ENCODE measurements at regions not wholly inside any gene's neighbourhood (a gene's known extent, or its start where the extent isn't known, plus 50 kb on each side); places are given as distances from the start of the nearest gene placed in this dataset.
A peak's percentile ranks its signal among the peaks of the same experiment; 100 is the strongest.

GRCh38 chr3:180808823-180809575 is 103.5 kb upstream of the FXR1 start:
- H3K4me1 ChIP-seq = no peaks in the 10 kb centered on the region
- no peaks in the 10 kb centered on the region for H3K27me3 ChIP-seq
- TF ChIP-seq CTCF (IDR thresholded peaks at IDR 0.05) (no peak), POLR2A (IDR thresholded peaks at IDR 0.05) (no peak), EP300 (IDR thresholded peaks at IDR 0.05) (no peak), POLR2AphosphoS5 (IDR thresholded peaks at IDR 0.05) (no peak)
- ATAC-seq (ENCODE audit: low FRiP score in 2 of 2) = no peak
- WGBS, 2 donors = 38 to 40% methylated on average over 1 of the region's 1 CpG
- no peaks in the 10 kb centered on the region for H3K36me3 ChIP-seq
- H3K4me3 ChIP-seq = no peak overlapping the region
- H3K9me3 ChIP-seq = no peaks in the 10 kb centered on the region
- DNase-seq = no peak
- no peak overlapping the region for H3K27ac ChIP-seq

- TF ChIP-seq EP300 (IDR thresholded peaks at IDR 0.05) (no peak), CTCF (IDR thresholded peaks at IDR 0.05) (no peak), POLR2A (IDR thresholded peaks at IDR 0.05) (no peak), POLR2AphosphoS5 (IDR thresholded peaks at IDR 0.05) (no peak)
- ATAC-seq (ENCODE audit: low FRiP score in 2 of 2) (peak in 1 of 2 donors; percentile 46), DNase-seq (peak in 1 of 2 donors; percentile 40)
- H3K4me3 ChIP-seq = no peak overlapping the region
- H3K27ac ChIP-seq = no peak overlapping the region
- 88 to 93% methylated on average over 12 to 15 of the region's 15 CpGs for WGBS, 2 donors
- no peaks in the 10 kb centered on the region for H3K36me3 ChIP-seq
- H3K27me3 ChIP-seq = no peaks in the 10 kb centered on the region
- no peaks in the 10 kb centered on the region for H3K9me3 ChIP-seq
- no peaks in the 10 kb centered on the region for H3K4me1 ChIP-seq
These were observed 92.1 kb upstream of the FXR1 start for GRCh38 chr3:180820400-180820799.

- Histone ChIP-seq H3K36me3 (no peaks in the 10 kb centered on the region), H3K4me3 (no peak overlapping the region), H3K9me3 (no peaks in the 10 kb centered on the region), H3K4me1 (no peaks in the 10 kb centered on the region), H3K27me3 (no peaks in the 10 kb centered on the region), H3K27ac (no peak overlapping the region)
- ATAC-seq (ENCODE audit: low FRiP score in 2 of 2) = no peak
- DNase-seq = no peak
- TF ChIP-seq EP300 (IDR thresholded peaks at IDR 0.05) = no peak
- TF ChIP-seq CTCF (IDR thresholded peaks at IDR 0.05) = no peak
- TF ChIP-seq POLR2AphosphoS5 (IDR thresholded peaks at IDR 0.05) = no peak
- TF ChIP-seq POLR2A (IDR thresholded peaks at IDR 0.05) = no peak
- WGBS, 2 donors = 81% methylated on average over 2 of the region's 2 CpGs
These were observed 86.5 kb upstream of the FXR1 start for GRCh38 chr3:180825964-180826363.

DNA sequence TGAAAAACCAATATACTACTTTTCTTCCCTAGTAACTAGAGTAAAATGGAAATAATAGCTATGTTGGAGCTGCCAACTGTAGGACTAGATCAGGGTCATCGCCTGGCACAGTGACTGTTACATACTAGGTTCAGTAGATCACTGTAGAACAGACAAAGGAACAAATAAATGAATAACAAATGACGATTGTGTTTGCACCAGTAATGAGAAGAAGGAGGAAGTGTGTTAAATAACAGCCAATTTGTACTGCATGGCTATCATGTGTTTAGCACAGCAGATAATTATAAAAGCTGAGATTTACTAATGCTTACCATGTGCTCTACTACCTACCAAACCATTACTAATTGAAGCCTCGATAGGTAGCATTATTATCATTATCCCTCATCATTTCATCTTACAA is 85.3 kb upstream of the FXR1 start:
- Histone ChIP-seq H3K36me3 (no peaks in the 10 kb centered on the region), H3K4me1 (no peaks in the 10 kb centered on the region), H3K27me3 (no peaks in the 10 kb centered on the region), H3K4me3 (no peak overlapping the region), H3K27ac (no peak overlapping the region), H3K9me3 (no peaks in the 10 kb centered on the region)
- WGBS, 2 donors = 74 to 86% methylated on average over 3 of the region's 3 CpGs
- TF ChIP-seq POLR2AphosphoS5 (IDR thresholded peaks at IDR 0.05) = no peak
- no peak for TF ChIP-seq EP300 (IDR thresholded peaks at IDR 0.05)
- ATAC-seq (ENCODE audit: low FRiP score in 2 of 2) = no peak
- DNase-seq = no peak

GRCh38 chr3:180828001-180828720 is 84.3 kb upstream of the FXR1 start:
- Histone ChIP-seq H3K36me3 (no peaks in the 10 kb centered on the region), H3K4me3 (no peak overlapping the region), H3K4me1 (no peaks in the 10 kb centered on the region), H3K27me3 (no peaks in the 10 kb centered on the region), H3K9me3 (no peaks in the 10 kb centered on the region), H3K27ac (no peak overlapping the region)
- WGBS, 2 donors = 94% methylated on average over 5 to 25 of the region's 36 CpGs
- DNase-seq = peak in 1 of 2 donors; percentile 66
- peak in 1 of 2 donors; percentile 28 for ATAC-seq (ENCODE audit: low FRiP score in 2 of 2)
- no peak for TF ChIP-seq CTCF (IDR thresholded peaks at IDR 0.05)
- TF ChIP-seq POLR2A (IDR thresholded peaks at IDR 0.05) = no peak
- no peak for TF ChIP-seq EP300 (IDR thresholded peaks at IDR 0.05)
- TF ChIP-seq POLR2AphosphoS5 (IDR thresholded peaks at IDR 0.05) = no peak
